Activated naive CD4-positive, alpha-beta T cell treated with anti-CD3 and anti-CD28 coated beads, Interleukin-2, amount 50 U/mL, for 72 hours (primary cell): ENCODE measurements at regions not wholly inside any gene's neighbourhood (a gene's known extent, or its start where the extent isn't known, plus 50 kb on each side); places are given as distances from the start of the nearest gene placed in this dataset.
A peak's percentile ranks its signal among the peaks of the same experiment; 100 is the strongest.
"Not testable (repeated sequence)": the region's sequence is repeated elsewhere in the genome, so short reads cannot be mapped to it uniquely, and the experiment has no call there.

Source experiments
- ATAC-seq, 2 donors: fragments of 150-1000 bp; cut with Tn5 transposase; 2 replicates each; pipeline ENCODE4 v1.10.0; 2021; ENCODE audit warnings: mild to moderate bottlenecking in 2 of 2, moderate library complexity in 2 of 2
- DNase-seq, 2 donors: peaks; one replicate each; pipeline ENCODE4 v3.0.0; 2021 to 2022; ENCODE audit warnings: low spot score in 2 of 2
- H3K27ac Mint-ChIP-seq, 2 donors: one replicate each; pipeline ENCODE4 v1.8.0; 2022; ENCODE audit warnings: mild to moderate bottlenecking in 2 of 2, mixed read lengths in 2 of 2
- H3K36me3 Mint-ChIP-seq, 2 donors: one replicate each; pipeline ENCODE4 v1.8.0; 2022; ENCODE audit warnings: mixed read lengths in 2 of 2
- H3K9me3 Mint-ChIP-seq, 2 donors: one replicate each; pipeline ENCODE4 v1.8.0; 2022; ENCODE audit warnings: mixed read lengths in 2 of 2

DNA sequence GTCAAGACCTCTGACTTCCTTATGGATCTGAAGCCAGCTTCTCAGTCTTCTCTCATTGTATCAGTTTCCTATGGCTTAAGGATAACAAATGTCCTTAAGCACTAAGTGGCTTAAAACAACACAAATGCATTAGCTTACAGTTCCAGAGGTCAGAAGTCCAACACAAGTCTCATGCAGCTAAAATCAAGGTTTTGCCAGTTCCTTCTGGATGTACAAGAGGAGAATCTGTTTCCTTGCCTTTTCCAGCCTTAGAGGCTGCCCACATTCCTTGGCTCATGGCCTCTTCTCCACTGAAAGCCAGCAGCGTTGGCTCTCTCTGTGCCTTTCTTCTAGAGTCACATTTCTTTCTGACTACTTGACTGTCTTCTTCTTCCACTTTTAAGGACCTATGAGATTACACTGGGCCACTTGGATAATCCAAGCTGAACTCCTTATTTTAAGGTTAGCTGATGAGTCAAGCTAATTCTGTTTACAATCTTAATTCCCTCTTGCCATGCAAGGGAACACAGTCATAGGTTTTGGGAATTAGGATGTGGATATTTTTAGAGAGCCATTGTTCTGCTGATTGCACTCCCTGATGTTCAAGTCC is 179.0 kb downstream of the BCAS1 start:
- DNase-seq, result no peak
- no peak for ATAC-seq
- H3K27ac Mint-ChIP-seq, result peak overlapping the region in 1 of 2 donors; percentile 48
- H3K9me3 Mint-ChIP-seq, result peaks cover 0 to 9% of the 10 kb centered on the region in 2 donors
- H3K36me3 Mint-ChIP-seq, result peaks cover 0 to 11% of the 10 kb centered on the region in 2 donors

GRCh38 chr20:53890443-53891305 is 179.7 kb downstream of the BCAS1 start:
- DNase-seq, result no peak

GRCh38 chr20:53889411-53890148 is 180.8 kb downstream of the BCAS1 start:
- Mint-ChIP-seq H3K36me3 (peaks cover 3 to 14% of the 10 kb centered on the region in 2 donors), H3K27ac (no peak overlapping the region)

More at GRCh38 chr20:53890443-53891305, 179.7 kb downstream of the BCAS1 start:
- ATAC-seq, result no peak
- Mint-ChIP-seq H3K27ac (no peak overlapping the region), H3K9me3 (peaks cover 0 to 9% of the 10 kb centered on the region in 2 donors), H3K36me3 (peaks cover 0 to 11% of the 10 kb centered on the region in 2 donors)

DNA sequence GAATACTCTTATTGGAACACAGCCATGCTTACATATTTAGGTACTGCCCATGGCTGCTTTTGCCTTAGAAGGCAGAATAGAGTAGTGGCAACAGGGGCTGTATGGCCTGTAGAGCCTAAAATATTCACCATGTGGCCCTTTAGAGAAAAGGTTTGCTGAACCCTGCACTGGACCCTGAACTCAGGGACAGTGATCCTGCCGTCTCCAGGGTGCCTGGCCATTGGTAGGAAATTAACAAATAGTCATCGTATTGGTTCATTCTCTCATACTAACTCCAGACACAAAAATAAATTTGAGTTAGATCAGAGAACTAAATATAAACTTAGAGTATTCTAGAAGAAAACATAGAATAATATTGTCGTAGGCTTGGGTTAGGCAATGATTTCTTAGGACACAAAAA is 181.4 kb downstream of the BCAS1 start:
- Mint-ChIP-seq H3K36me3 (peaks cover 5 to 17% of the 10 kb centered on the region in 2 donors), H3K9me3 (peaks cover 0 to 14% of the 10 kb centered on the region in 2 donors), H3K27ac (no peak overlapping the region)
- ATAC-seq, result no peak
- no peak for DNase-seq

More at GRCh38 chr20:53889411-53890148, 180.8 kb downstream of the BCAS1 start:
- DNase-seq (no peak), ATAC-seq (no peak)
- peaks cover 0 to 11% of the 10 kb centered on the region in 2 donors for H3K9me3 Mint-ChIP-seq

GRCh38 chr20:53888510-53888909 is 181.9 kb downstream of the BCAS1 start:
- DNase-seq, result no peak
- H3K9me3 Mint-ChIP-seq, result peaks cover 0 to 14% of the 10 kb centered on the region in 2 donors
- no peak for ATAC-seq
- peaks cover 5 to 17% of the 10 kb centered on the region in 2 donors for H3K36me3 Mint-ChIP-seq
- H3K27ac Mint-ChIP-seq, result peak overlapping the region in 1 of 2 donors; percentile 23

GRCh38 chr20:53887973-53888372 is 182.4 kb downstream of the BCAS1 start:
- Mint-ChIP-seq H3K9me3 (peaks cover 0 to 14% of the 10 kb centered on the region in 2 donors), H3K27ac (no peak overlapping the region), H3K36me3 (peaks cover 5 to 17% of the 10 kb centered on the region in 2 donors)
- ATAC-seq (no peak), DNase-seq (no peak)

- H3K27ac Mint-ChIP-seq, result peak overlapping the region; percentile 71 to 94
- peaks cover 5 to 11% of the 10 kb centered on the region in 2 donors for H3K36me3 Mint-ChIP-seq
- ATAC-seq (peak; percentile 73 to 85), DNase-seq (no peak)
- peaks cover 0 to 15% of the 10 kb centered on the region in 2 donors for H3K9me3 Mint-ChIP-seq
Observed at GRCh38 chr20:53884859-53885541, 185.4 kb downstream of the BCAS1 start.

- DNase-seq, result no peak
- peak in 1 of 2 donors; percentile 65 for ATAC-seq
- peaks cover 5 to 11% of the 10 kb centered on the region in 2 donors for H3K36me3 Mint-ChIP-seq
- H3K9me3 Mint-ChIP-seq, result peaks cover 0 to 15% of the 10 kb centered on the region in 2 donors
- no peak overlapping the region for H3K27ac Mint-ChIP-seq
Observed at GRCh38 chr20:53883098-53883911, 187.1 kb downstream of the BCAS1 start.

GRCh38 chr20:53882438-53882986 is 187.9 kb downstream of the BCAS1 start:
- Mint-ChIP-seq H3K36me3 (peaks cover 5 to 11% of the 10 kb centered on the region in 2 donors), H3K9me3 (peaks cover 0 to 11% of the 10 kb centered on the region in 2 donors)

GRCh38 chr20:53881362-53881761 is 189.0 kb downstream of the BCAS1 start:
- Mint-ChIP-seq H3K27ac (no peak overlapping the region), H3K9me3 (peaks cover 0 to 10% of the 10 kb centered on the region in 2 donors), H3K36me3 (peaks cover 5 to 11% of the 10 kb centered on the region in 2 donors)
- no peak for ATAC-seq
- no peak for DNase-seq

More at GRCh38 chr20:53882438-53882986, 187.9 kb downstream of the BCAS1 start:
- DNase-seq, H3K27ac Mint-ChIP-seq, ATAC-seq: not testable (repeated sequence)

- H3K27ac Mint-ChIP-seq, result no peak overlapping the region
- H3K36me3 Mint-ChIP-seq, result peaks cover 5 to 11% of the 10 kb centered on the region in 2 donors
- DNase-seq (no peak), ATAC-seq (no peak)
- H3K9me3 Mint-ChIP-seq, result peaks cover 0 to 10% of the 10 kb centered on the region in 2 donors
Observed at GRCh38 chr20:53880108-53880641, 190.2 kb downstream of the BCAS1 start.

DNA sequence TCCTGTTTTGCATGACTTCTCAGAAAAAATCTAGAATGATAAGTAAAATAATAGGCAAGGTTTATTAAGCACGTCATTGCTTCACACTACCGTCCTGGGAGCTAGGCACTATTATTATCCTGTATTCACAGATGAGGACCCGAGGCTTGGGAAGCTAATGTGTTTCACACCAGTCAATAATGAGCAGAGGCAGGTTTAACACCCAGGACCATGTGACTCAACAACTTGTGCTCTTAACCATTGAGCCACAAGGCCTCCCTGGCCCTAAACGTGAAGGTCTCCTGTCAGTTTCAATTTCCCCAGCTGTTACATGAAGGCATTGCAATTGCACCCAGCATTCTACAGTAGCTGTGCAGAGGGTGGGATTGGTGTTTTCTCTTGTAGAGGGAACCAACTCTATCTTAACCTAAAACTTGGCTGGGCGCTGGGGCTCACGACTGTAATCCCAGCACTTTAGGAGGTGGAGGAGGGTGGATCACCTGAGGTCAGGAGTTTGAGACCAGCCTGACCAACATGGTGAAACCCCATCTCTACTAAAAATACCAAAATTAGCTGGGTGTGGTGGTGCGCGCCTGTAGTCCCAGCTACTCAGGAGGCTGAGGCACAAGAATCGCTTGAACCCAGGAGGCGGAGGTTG is 191.2 kb downstream of the BCAS1 start:
- no peak for DNase-seq
- Mint-ChIP-seq H3K36me3 (peaks cover 0 to 5% of the 10 kb centered on the region in 2 donors), H3K27ac (no peak overlapping the region), H3K9me3 (peaks cover 0 to 5% of the 10 kb centered on the region in 2 donors)
- ATAC-seq, result no peak

DNA sequence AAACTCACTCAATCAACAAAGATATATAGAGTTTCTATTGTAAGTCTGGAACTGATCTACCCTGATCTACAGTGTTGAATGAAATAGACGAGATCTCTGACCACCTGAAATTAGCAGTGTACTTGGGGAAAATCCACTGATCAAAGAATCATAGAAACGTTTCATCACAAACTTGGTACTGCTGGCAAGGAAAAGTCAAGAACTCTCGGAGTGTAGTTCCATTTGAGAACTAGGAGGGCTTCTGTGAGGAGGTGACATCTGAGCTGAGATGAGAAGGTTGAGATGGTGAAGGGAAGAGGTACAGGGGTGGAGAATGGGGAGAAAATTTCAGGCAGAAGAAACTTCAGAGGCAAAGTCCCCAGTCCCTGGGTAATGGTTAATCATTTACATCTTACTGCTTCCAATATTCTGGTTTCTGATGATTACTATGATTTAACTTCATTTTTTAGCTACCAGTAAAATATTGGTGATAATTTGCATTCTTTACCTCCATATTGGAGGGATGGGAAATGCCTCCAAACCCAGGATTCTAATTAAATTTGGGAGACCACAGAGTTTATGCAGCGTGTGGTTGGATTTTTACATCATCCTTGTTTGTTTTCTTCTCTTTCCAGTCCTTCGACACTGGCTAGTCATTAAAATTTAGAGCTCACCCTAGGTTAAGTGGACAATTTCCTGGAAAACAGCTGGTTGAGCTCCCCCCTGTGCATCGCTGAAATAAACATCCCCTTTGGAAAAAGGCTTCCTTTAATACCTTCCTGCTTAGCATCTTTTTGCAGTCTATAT is 191.9 kb downstream of the BCAS1 start:
- ATAC-seq, result no peak
- Mint-ChIP-seq H3K9me3 (peaks cover 0 to 5% of the 10 kb centered on the region in 2 donors), H3K36me3 (peaks cover 0 to 5% of the 10 kb centered on the region in 2 donors), H3K27ac (peak overlapping the region in 1 of 2 donors; percentile 16)
- no peak for DNase-seq

GRCh38 chr20:53876956-53877355 is 193.4 kb downstream of the BCAS1 start:
- no peak for ATAC-seq
- no peaks in the 10 kb centered on the region for H3K36me3 Mint-ChIP-seq
- H3K27ac Mint-ChIP-seq, result peak overlapping the region in 1 of 2 donors; percentile 34
- H3K9me3 Mint-ChIP-seq, result no peaks in the 10 kb centered on the region
- no peak for DNase-seq
